Thyroid gland (tissue), 4 donors: ENCODE measurements at regions not wholly inside any gene's neighbourhood (a gene's known extent, or its start where the extent isn't known, plus 50 kb on each side); places are given as distances from the start of the nearest gene placed in this dataset.

ENCODE experiments used
- POLR2A ChIP-seq, 2 donors: fragments of 450-650 bp; IDR thresholded peaks; one replicate each; pipeline ENCODE4 v1.6.1; 2017; ENCODE audit warnings: antibody characterized with exemption in 2 of 2, mild to moderate bottlenecking in 2 of 2, moderate library complexity in 1 of 2
- TF ChIP-seq, protein P1 (sequence below), 6 experiments: fragments of 200-600 bp in 3 of 6; fragments of 450-650 bp in 3 of 6; sonication (generic) in 3 of 6; IDR thresholded peaks; one replicate each; pipeline ENCODE4 v1.5.1; 2016 to 2019; ENCODE audit warnings: antibody characterized with exemption in 6 of 6, mild to moderate bottlenecking in 2 of 6, inconsistent platforms in 1 of 6, moderate library complexity in 1 of 6

DNA sequence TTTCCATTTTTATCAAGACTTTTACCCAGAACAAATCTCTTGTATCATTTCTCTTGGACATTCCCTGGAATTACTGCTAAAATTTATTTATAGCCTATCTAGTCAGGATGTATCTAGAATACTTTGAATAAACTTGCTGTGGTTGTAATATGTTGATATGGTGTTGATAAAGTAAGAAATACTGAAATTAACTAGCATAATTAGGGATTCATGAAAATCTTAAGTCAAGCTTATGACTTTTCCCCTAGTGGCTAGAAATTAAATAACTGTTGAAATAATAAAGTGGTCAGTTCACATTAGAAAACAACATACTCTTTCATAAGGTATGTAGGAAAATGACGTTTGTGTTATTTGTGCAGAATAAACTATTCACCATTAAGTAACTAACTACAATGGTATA, 73.1 kb upstream of the ANKRD50 start:
- TF ChIP-seq POLR2A (IDR thresholded peaks at IDR 0.05), result no peak
- TF ChIP-seq, protein P1, sequence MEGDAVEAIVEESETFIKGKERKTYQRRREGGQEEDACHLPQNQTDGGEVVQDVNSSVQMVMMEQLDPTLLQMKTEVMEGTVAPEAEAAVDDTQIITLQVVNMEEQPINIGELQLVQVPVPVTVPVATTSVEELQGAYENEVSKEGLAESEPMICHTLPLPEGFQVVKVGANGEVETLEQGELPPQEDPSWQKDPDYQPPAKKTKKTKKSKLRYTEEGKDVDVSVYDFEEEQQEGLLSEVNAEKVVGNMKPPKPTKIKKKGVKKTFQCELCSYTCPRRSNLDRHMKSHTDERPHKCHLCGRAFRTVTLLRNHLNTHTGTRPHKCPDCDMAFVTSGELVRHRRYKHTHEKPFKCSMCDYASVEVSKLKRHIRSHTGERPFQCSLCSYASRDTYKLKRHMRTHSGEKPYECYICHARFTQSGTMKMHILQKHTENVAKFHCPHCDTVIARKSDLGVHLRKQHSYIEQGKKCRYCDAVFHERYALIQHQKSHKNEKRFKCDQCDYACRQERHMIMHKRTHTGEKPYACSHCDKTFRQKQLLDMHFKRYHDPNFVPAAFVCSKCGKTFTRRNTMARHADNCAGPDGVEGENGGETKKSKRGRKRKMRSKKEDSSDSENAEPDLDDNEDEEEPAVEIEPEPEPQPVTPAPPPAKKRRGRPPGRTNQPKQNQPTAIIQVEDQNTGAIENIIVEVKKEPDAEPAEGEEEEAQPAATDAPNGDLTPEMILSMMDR (IDR thresholded peaks at IDR 0.05), result no peak
